Esophagus muscularis mucosa (tissue), 3 donors: ENCODE measurements at regions not wholly inside any gene's neighbourhood (a gene's known extent, or its start where the extent isn't known, plus 50 kb on each side); places are given as distances from the start of the nearest gene placed in this dataset.

Experiments used
- POLR2A ChIP-seq: fragments of 450-650 bp; IDR thresholded peaks from one replicate; pipeline ENCODE4 v1.6.1; 2017; ENCODE audit warnings: antibody characterized with exemption, moderate library complexity, mild to moderate bottlenecking, low read depth
- POLR2AphosphoS5 ChIP-seq, 2 donors: sonication (generic); formaldehyde crosslinking; IDR thresholded peaks; one replicate each; pipeline ENCODE4 v1.6.1; 2017; ENCODE audit warnings: antibody characterized with exemption in 2 of 2
- TF ChIP-seq, protein P1 (sequence below), 3 experiments: fragments of 200-600 bp in 2 of 3; fragments of 450-650 bp in 1 of 3; sonication (generic) in 2 of 3; IDR thresholded peaks; one replicate each; pipeline ENCODE4 v1.5.1; 2017 to 2019; ENCODE audit warnings: antibody characterized with exemption in 3 of 3, mild to moderate bottlenecking in 2 of 3, moderate library complexity in 1 of 3

DNA sequence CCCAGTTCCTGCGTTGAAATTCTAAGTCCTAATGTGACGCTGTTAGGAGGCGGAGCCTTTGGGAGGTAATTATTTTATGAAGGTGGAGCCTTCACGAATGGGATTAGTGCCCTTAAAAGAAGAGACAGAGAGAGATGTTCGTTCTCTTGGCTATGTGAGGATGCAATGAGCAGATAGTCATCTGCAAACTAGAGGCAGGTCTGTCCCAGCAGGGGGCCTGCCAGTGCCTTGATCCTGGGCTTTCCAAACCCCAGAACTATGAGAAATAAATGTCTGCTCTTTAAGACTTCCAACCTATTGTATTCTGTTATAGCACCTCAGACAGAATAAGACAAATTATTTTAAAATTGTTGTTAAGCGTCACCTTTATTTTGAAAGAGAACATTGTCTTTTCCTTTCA lies 123.1 kb upstream of the KCNJ6 start:
- TF ChIP-seq POLR2A = no peak
- TF ChIP-seq, protein P1, sequence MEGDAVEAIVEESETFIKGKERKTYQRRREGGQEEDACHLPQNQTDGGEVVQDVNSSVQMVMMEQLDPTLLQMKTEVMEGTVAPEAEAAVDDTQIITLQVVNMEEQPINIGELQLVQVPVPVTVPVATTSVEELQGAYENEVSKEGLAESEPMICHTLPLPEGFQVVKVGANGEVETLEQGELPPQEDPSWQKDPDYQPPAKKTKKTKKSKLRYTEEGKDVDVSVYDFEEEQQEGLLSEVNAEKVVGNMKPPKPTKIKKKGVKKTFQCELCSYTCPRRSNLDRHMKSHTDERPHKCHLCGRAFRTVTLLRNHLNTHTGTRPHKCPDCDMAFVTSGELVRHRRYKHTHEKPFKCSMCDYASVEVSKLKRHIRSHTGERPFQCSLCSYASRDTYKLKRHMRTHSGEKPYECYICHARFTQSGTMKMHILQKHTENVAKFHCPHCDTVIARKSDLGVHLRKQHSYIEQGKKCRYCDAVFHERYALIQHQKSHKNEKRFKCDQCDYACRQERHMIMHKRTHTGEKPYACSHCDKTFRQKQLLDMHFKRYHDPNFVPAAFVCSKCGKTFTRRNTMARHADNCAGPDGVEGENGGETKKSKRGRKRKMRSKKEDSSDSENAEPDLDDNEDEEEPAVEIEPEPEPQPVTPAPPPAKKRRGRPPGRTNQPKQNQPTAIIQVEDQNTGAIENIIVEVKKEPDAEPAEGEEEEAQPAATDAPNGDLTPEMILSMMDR (IDR thresholded peaks at IDR 0.05) = no peak
- TF ChIP-seq POLR2AphosphoS5 (IDR thresholded peaks at IDR 0.05) = no peak
